ENCODE measurements at regions not wholly inside any gene's neighbourhood (a gene's known extent, or its start where the extent isn't known, plus 50 kb on each side); places are given as distances from the start of the nearest gene placed in this dataset.

DNA sequence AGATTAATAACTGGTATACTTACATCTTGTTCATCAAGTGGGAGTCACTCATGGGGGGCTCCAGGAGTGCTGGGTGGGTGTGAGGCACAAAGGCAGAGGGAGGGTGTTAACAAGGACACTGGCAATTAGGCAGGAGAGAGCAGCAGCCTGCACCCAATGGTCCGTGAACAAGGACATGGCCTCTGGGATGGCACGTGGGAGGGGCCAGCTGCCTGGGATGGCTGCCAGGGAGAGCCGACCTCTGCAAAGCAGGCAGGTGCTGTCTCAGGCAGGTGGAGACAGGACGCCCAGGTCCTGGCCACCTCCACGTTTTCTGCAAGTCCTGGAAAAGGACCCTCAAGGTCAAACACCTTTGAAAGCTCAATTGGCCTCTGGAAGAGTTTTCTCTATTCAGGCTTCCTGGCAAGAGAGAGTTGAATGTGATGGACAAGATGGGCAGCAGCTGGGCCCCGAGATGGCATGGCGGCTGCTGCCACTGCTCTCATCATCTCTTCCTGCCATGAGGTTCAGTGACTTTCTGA, 257.1 kb downstream of the BUD13 start:
- Mint-ChIP-seq H3K36me3 (ENCODE audit: low read depth) (no peaks in the 10 kb centered on the region), H3K4me1 (peaks cover 12% of the 10 kb centered on the region), H3K9me3 (no peaks in the 10 kb centered on the region), H3K27ac (no peak overlapping the region), H3K27me3 (ENCODE audit: insufficient read depth, low read depth, poor library complexity) (peaks cover 7% of the 10 kb centered on the region), H3K4me3 (no peak overlapping the region)
- no peaks in the 10 kb centered on the region for H4K20me1 ChIP-seq (replicated peaks; ENCODE audit: insufficient read depth)
- no peak overlapping the region for H2AFZ ChIP-seq
- ATAC-seq = no peak
- H3K27me3 ChIP-seq (ENCODE audit: insufficient read depth) = no peaks in the 10 kb centered on the region
- no peak overlapping the region for H3K4me2 ChIP-seq
- no peaks in the 10 kb centered on the region for H3K9me2 ChIP-seq (ENCODE audit: insufficient read depth)
- H3K4me1 ChIP-seq (ENCODE audit: insufficient read depth) = peaks cover 5% of the 10 kb centered on the region
- H3K79me2 ChIP-seq (replicated peaks; ENCODE audit: insufficient read depth) = no peaks in the 10 kb centered on the region
- DNase-seq (ENCODE audit: low spot score) = no peak
- no peaks in the 10 kb centered on the region for H3F3A ChIP-seq (replicated peaks; ENCODE audit: low read depth)
- no peak overlapping the region for H3K27ac ChIP-seq (ENCODE audit: low read depth)
- H3K36me3 ChIP-seq (ENCODE audit: insufficient read depth) = no peaks in the 10 kb centered on the region
- no peak for TF ChIP-seq ZNF331 (CRISPR knock-in tag; IDR thresholded peaks at IDR 0.05; ENCODE audit: low read depth)
- TF ChIP-seq, protein P1, sequence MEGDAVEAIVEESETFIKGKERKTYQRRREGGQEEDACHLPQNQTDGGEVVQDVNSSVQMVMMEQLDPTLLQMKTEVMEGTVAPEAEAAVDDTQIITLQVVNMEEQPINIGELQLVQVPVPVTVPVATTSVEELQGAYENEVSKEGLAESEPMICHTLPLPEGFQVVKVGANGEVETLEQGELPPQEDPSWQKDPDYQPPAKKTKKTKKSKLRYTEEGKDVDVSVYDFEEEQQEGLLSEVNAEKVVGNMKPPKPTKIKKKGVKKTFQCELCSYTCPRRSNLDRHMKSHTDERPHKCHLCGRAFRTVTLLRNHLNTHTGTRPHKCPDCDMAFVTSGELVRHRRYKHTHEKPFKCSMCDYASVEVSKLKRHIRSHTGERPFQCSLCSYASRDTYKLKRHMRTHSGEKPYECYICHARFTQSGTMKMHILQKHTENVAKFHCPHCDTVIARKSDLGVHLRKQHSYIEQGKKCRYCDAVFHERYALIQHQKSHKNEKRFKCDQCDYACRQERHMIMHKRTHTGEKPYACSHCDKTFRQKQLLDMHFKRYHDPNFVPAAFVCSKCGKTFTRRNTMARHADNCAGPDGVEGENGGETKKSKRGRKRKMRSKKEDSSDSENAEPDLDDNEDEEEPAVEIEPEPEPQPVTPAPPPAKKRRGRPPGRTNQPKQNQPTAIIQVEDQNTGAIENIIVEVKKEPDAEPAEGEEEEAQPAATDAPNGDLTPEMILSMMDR (conservative IDR thresholded peaks at IDR 0.05; ENCODE audit: low read depth in 2 of 2) = no peak
- no peak for TF ChIP-seq STAT1 (IDR thresholded peaks at IDR 0.05; ENCODE audit: unreplicated experiment)
- no peak for TF ChIP-seq NANOG (IDR thresholded peaks at IDR 0.05; ENCODE audit: borderline replicate concordance)
- TF ChIP-seq, protein P2, sequence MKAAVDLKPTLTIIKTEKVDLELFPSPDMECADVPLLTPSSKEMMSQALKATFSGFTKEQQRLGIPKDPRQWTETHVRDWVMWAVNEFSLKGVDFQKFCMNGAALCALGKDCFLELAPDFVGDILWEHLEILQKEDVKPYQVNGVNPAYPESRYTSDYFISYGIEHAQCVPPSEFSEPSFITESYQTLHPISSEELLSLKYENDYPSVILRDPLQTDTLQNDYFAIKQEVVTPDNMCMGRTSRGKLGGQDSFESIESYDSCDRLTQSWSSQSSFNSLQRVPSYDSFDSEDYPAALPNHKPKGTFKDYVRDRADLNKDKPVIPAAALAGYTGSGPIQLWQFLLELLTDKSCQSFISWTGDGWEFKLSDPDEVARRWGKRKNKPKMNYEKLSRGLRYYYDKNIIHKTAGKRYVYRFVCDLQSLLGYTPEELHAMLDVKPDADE (IDR thresholded peaks at IDR 0.05) = no peak
- TF ChIP-seq, protein P3, sequence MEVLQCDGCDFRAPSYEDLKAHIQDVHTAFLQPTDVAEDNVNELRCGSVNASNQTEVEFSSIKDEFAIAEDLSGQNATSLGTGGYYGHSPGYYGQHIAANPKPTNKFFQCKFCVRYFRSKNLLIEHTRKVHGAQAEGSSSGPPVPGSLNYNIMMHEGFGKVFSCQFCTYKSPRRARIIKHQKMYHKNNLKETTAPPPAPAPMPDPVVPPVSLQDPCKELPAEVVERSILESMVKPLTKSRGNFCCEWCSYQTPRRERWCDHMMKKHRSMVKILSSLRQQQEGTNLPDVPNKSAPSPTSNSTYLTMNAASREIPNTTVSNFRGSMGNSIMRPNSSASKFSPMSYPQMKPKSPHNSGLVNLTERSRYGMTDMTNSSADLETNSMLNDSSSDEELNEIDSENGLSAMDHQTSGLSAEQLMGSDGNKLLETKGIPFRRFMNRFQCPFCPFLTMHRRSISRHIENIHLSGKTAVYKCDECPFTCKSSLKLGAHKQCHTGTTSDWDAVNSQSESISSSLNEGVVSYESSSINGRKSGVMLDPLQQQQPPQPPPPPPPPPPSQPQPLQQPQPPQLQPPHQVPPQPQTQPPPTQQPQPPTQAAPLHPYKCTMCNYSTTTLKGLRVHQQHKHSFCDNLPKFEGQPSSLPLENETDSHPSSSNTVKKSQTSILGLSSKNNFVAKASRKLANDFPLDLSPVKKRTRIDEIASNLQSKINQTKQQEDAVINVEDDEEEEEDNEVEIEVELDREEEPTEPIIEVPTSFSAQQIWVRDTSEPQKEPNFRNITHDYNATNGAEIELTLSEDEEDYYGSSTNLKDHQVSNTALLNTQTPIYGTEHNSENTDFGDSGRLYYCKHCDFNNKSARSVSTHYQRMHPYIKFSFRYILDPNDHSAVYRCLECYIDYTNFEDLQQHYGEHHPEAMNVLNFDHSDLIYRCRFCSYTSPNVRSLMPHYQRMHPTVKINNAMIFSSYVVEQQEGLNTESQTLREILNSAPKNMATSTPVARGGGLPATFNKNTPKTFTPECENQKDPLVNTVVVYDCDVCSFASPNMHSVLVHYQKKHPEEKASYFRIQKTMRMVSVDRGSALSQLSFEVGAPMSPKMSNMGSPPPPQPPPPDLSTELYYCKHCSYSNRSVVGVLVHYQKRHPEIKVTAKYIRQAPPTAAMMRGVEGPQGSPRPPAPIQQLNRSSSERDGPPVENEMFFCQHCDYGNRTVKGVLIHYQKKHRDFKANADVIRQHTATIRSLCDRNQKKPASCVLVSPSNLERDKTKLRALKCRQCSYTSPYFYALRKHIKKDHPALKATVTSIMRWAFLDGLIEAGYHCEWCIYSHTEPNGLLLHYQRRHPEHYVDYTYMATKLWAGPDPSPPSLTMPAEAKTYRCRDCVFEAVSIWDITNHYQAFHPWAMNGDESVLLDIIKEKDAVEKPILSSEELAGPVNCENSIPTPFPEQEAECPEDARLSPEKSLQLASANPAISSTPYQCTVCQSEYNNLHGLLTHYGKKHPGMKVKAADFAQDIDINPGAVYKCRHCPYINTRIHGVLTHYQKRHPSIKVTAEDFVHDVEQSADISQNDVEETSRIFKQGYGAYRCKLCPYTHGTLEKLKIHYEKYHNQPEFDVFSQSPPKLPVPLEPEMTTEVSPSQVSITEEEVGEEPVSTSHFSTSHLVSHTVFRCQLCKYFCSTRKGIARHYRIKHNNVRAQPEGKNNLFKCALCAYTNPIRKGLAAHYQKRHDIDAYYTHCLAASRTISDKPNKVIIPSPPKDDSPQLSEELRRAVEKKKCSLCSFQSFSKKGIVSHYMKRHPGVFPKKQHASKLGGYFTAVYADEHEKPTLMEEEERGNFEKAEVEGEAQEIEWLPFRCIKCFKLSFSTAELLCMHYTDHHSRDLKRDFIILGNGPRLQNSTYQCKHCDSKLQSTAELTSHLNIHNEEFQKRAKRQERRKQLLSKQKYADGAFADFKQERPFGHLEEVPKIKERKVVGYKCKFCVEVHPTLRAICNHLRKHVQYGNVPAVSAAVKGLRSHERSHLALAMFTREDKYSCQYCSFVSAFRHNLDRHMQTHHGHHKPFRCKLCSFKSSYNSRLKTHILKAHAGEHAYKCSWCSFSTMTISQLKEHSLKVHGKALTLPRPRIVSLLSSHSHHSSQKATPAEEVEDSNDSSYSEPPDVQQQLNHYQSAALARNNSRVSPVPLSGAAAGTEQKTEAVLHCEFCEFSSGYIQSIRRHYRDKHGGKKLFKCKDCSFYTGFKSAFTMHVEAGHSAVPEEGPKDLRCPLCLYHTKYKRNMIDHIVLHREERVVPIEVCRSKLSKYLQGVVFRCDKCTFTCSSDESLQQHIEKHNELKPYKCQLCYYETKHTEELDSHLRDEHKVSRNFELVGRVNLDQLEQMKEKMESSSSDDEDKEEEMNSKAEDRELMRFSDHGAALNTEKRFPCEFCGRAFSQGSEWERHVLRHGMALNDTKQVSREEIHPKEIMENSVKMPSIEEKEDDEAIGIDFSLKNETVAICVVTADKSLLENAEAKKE (CRISPR knock-in tag; IDR thresholded peaks at IDR 0.05) = no peak
- TF ChIP-seq POLR2AphosphoS5 (IDR thresholded peaks at IDR 0.05; ENCODE audit: low read depth) = no peak
- TF ChIP-seq ZNF114 (CRISPR knock-in tag; IDR thresholded peaks at IDR 0.05) = no peak
- no peak for TF ChIP-seq CREB1 (CRISPR knock-in tag; IDR thresholded peaks at IDR 0.05; ENCODE audit: low read depth)
- TF ChIP-seq JUNB (IDR thresholded peaks at IDR 0.05; ENCODE audit: unreplicated experiment) = no peak
- TF ChIP-seq, protein P4, sequence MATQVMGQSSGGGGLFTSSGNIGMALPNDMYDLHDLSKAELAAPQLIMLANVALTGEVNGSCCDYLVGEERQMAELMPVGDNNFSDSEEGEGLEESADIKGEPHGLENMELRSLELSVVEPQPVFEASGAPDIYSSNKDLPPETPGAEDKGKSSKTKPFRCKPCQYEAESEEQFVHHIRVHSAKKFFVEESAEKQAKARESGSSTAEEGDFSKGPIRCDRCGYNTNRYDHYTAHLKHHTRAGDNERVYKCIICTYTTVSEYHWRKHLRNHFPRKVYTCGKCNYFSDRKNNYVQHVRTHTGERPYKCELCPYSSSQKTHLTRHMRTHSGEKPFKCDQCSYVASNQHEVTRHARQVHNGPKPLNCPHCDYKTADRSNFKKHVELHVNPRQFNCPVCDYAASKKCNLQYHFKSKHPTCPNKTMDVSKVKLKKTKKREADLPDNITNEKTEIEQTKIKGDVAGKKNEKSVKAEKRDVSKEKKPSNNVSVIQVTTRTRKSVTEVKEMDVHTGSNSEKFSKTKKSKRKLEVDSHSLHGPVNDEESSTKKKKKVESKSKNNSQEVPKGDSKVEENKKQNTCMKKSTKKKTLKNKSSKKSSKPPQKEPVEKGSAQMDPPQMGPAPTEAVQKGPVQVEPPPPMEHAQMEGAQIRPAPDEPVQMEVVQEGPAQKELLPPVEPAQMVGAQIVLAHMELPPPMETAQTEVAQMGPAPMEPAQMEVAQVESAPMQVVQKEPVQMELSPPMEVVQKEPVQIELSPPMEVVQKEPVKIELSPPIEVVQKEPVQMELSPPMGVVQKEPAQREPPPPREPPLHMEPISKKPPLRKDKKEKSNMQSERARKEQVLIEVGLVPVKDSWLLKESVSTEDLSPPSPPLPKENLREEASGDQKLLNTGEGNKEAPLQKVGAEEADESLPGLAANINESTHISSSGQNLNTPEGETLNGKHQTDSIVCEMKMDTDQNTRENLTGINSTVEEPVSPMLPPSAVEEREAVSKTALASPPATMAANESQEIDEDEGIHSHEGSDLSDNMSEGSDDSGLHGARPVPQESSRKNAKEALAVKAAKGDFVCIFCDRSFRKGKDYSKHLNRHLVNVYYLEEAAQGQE (IDR thresholded peaks at IDR 0.05; ENCODE audit: unreplicated experiment) = no peak
- TF ChIP-seq EZH2 (IDR thresholded peaks at IDR 0.05; ENCODE audit: low read depth, unreplicated experiment) = no peak
- no peak for TF ChIP-seq EZH2phosphoT487 (IDR thresholded peaks at IDR 0.05; ENCODE audit: unreplicated experiment)
- H3K4me3 ChIP-seq = no peak overlapping the region
